Cardiac fibroblast (primary cell): ENCODE measurements at regions not wholly inside any gene's neighbourhood (a gene's known extent, or its start where the extent isn't known, plus 50 kb on each side); places are given as distances from the start of the nearest gene placed in this dataset.

Experiments
- DNase-seq, 2 donors: peaks; one replicate each; pipeline versions ENCODE4 v3.0.0 to v3.0.0-alpha.2; 2010; ENCODE audit warnings: low read depth in 2 of 2
- H3K4me3 ChIP-seq, 2 donors: replicated peaks in 1 of 2; 1 replicate in 1 of 2; 2 replicates in 1 of 2; pipeline ENCODE4 v1.5.1; 2011; ENCODE audit warnings: low read depth in 2 of 2, low read length in 2 of 2, mild to moderate bottlenecking in 2 of 2, moderate library complexity in 1 of 2
- TF ChIP-seq, protein P1 (sequence below): IDR thresholded peaks from one replicate; pipeline ENCODE4 v1.5.1; 2011; ENCODE audit warnings: low read depth, mild to moderate bottlenecking, low read length, inconsistent platforms

DNA sequence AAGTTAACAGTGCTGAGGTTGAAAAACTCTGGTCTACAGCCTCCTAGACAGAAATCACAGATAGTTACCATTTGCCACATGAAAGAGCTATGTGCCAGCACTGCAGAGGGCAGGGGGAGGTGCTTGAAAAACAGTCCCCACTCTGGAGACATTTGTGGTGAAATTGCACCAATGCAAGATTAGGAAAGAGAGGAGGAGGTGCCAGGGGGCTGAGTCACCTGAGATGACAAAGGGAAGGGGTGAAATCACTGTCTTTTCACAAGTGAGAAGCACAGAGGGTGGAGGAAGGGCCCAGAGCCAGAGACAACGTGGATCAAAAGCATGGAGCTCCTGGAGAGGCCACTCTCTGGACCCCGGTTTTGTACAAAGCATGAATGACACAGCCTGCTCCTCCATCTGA lies 196.3 kb downstream of the BUD13 start:
- TF ChIP-seq, protein P1, sequence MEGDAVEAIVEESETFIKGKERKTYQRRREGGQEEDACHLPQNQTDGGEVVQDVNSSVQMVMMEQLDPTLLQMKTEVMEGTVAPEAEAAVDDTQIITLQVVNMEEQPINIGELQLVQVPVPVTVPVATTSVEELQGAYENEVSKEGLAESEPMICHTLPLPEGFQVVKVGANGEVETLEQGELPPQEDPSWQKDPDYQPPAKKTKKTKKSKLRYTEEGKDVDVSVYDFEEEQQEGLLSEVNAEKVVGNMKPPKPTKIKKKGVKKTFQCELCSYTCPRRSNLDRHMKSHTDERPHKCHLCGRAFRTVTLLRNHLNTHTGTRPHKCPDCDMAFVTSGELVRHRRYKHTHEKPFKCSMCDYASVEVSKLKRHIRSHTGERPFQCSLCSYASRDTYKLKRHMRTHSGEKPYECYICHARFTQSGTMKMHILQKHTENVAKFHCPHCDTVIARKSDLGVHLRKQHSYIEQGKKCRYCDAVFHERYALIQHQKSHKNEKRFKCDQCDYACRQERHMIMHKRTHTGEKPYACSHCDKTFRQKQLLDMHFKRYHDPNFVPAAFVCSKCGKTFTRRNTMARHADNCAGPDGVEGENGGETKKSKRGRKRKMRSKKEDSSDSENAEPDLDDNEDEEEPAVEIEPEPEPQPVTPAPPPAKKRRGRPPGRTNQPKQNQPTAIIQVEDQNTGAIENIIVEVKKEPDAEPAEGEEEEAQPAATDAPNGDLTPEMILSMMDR, result no peak
- H3K4me3 ChIP-seq, result no peak overlapping the region
- DNase-seq, result peak in 1 of 2 donors; percentile 19

DNA sequence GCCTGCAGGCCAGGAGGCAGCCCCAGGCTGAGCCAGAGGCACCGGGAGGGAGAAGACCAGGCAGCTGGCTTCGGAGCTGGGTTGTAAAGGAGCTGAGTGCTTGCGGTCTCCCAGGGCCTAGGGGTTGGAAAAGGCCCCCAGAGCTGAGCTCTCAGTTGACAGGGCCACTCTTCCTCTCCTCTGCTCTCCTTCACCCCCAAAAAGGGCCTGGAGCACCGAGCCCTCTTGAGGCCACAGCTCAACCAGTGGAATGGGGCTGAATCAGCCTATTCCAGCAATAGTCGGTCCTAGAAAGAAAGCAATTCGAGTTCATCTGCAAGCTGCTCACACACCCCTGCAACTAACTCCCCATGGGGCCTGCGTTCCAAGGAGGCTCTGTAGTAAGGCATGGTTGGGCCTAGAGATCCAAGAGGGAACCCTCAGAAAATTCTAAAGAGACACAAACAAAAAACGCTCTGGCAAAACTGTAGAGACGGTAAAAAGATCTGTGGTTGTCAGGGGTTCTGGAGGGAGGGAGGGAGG lies 205.0 kb downstream of the BUD13 start:
- DNase-seq, result no peak
- TF ChIP-seq, protein P1, result no peak
- H3K4me3 ChIP-seq, result no peak overlapping the region

DNA sequence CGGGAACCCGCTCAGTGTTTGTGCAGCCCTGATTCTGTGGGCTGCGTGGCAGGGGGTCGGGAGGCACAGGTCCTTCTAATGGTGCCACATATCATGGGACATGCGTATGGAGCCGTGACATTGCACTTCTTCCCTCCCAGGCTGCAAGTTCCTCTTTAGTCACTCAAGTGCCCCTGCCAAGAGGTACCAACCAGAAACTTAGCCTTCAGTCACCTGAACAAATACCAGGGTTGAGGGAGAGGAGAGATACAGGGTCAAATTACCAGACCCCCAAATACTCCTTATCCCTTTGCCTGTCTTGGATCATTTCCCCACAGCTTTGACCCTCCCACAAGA lies 209.1 kb downstream of the BUD13 start:
- DNase-seq, result no peak
- TF ChIP-seq, protein P1, result no peak
- H3K4me3 ChIP-seq, result no peak overlapping the region

DNA sequence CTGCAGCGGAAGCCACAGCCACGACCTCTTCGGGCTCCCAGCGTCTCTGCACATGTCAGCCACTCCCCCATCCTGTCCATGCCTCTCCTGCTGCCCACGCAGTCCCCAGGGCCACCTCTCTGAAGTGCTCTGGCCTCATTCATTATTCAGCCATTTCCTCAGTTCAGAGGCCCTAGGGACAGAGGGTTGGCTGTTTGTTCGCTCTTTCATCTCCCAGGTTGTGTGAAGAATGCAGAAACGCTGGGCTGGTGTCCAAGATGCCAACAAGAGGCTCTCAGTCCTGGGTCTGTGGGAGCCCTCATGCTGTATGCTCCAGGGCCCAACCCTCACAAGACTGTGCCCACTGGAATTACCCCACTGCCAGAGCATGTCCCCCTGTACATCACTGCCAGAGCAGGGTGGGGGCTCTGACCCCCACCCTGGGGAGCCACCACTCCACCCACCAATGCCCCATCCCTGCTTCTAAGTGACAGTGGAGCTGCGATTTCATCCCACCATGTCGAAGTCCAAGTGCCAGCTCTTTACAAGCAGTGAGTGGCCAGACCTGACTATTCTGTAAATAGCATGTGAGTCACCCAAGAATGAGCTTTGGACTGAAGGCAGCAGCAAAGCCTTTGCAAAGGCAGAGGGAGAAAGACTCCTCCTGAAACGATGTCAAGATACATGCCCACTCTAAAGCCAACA lies 209.6 kb downstream of the BUD13 start:
- H3K4me3 ChIP-seq, result no peak overlapping the region
- peak in 1 of 2 donors; percentile 4 for DNase-seq
- TF ChIP-seq, protein P1, result no peak

DNA sequence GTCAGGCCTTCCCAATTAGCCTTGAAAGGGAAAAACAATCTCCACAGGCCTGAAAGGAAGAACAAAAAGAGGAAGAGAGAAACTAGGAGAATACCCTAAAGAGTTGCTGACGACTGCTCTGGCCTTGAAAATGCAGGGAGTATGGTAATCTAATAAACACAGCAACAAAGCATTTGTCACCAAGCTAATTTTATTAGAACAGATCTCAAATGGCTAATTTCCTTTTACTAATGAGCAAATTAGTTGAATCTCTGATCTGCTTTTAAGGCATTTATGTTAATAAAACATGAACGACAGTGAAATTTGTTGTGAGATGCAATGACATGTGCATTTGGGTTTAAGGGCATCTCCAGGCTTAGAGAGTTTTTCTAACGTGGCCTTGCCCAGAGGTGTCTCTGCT lies 212.2 kb downstream of the BUD13 start:
- H3K4me3 ChIP-seq, result no peak overlapping the region
- DNase-seq, result no peak
- TF ChIP-seq, protein P1, result no peak

DNA sequence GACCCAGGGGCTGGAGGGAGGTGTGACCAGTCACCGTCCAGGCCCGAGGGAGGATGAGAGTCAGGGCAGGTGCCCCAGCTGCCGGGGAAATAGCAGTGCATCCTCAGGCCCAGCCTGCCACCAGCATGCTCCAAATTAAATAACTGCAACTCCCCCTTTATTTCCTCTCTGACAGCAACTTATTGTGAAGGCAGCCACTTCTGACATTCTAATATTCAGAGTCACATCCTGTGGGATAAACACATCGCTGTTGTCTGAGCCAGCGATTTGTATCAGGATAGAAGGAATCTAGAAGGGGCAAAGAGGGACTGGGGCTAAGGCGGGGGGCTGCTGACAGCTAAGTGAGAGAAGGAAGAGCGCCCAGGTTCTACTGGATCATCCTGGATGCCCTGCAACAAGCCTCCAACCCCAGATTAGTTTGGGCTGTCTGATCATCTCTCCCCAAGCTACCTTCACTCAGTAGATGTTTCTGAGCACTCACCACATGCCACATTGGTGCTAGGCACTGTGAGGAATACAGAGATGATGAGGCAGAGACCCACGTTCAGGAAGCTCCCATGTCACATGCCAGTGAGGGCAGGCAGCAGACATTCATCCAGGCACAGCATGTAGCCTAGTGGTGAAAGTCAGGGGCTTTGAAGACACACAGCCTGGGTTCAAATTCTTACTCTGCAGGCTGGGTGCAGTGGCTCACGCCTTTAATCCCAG lies 214.1 kb downstream of the BUD13 start:
- H3K4me3 ChIP-seq, result no peak overlapping the region
- TF ChIP-seq, protein P1, result no peak
- DNase-seq, result peak; percentile 12 to 34
